HG03066 (cell line): ENCODE measurements at regions not wholly inside any gene's neighbourhood (a gene's known extent, or its start where the extent isn't known, plus 50 kb on each side); places are given as distances from the start of the nearest gene placed in this dataset.
"Not testable (repeated sequence)": the region's sequence is repeated elsewhere in the genome, so short reads cannot be mapped to it uniquely, and the experiment has no call there.

ENCODE experiments used
- ATAC-seq: cut with Tn5 transposase; IDR thresholded peaks from one replicate; pipeline ENCODE4 v1.9.1; 2021; ENCODE audit warnings: low read depth; ENCODE audit not compliant: unreplicated experiment

DNA sequence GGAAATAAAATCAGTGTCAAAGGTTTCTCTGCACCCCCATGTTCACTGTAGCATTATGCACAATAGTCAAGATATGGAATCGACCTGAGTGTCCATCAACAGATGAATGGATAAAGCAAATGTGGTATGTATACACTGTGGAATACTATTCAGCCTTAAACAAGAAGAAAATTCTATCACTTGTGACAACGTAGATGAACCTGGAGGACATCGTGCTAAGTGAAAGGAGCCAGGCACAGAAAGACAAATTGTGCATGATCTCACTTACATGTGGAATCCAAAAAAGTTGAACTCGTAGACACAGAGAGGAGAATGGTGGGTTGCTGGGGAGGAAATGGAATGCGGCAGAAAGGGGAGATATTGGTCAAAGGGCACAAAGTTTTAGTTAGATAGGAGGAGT is 136.3 kb upstream of the ESR1 start:
- ATAC-seq: no peak

DNA sequence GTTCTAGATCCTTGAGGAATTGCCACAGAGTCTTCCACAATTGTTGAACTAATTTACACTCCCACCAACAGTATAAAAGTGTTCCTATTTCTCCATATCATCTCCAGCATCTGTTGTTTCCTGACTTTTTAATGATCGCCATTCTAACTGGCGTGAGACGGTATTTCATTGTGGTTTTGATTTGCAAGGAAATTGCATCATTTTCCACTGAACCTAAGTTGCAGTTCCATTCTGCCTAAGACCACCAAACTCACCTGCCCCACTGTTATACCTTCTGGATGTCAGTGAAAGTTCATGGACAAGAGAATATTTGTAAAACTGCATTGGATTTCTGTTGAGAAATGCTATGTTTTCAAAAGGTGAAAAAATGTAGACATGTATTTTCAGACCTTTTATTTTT is 132.9 kb upstream of the ESR1 start:
- ATAC-seq: no peak

DNA sequence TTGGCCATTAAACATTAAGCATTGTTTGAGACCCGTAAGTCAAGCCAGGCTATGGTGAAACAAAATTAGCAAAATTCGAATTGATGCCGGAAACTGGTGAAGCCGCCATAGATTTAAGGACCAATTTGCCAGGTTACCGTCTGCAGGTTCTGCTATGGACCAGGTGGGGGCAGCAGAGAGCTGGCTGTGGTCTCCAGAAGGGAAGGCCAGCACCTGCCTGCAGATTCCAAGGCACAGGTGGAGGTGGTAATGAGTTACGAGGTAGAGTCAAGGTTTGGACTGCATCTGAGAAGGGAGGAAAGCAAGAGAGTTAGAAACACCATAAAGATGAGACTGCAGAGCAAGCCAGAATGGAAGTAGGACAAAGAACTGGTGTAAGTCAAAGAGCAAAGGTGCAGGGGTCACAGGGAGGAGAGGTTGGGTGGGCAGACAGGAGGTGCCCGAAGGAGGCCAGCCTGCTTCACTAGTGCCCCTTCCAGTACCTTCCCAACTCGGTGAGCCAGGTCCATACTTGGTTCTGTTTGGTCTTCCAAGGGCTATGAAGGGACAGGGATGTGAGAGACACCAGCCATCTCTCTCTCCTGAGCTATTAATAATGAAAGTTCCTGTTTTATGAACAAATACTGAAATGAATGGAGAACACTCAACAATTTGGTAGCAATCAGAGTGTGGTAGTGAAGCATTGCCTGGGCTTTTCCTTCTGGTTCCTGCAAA is 131.6 kb upstream of the ESR1 start:
- peak; percentile 93 for ATAC-seq

DNA sequence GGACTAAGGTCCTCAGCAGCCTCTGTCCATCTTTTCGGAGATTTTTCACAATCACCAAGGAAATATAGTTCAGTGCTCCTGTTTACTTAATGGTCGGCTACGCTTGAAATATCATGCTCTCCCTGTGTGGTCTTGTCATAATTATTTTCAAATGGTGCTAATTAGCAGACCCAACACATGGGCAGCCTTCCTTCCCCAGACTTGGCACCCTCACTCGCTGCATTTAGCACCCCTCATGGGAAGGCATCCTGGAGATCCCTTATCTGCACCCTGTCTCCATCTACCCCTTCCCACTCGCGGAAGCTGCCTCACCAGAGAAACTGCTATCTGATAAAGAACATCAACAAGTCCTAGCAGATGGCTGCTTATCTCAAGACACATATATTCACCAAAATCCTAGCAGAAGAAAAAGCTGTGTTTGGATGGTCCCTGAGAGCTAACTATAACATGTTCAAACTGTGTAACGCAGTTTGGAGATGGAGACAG is 131.0 kb upstream of the ESR1 start:
- no peak for ATAC-seq

DNA sequence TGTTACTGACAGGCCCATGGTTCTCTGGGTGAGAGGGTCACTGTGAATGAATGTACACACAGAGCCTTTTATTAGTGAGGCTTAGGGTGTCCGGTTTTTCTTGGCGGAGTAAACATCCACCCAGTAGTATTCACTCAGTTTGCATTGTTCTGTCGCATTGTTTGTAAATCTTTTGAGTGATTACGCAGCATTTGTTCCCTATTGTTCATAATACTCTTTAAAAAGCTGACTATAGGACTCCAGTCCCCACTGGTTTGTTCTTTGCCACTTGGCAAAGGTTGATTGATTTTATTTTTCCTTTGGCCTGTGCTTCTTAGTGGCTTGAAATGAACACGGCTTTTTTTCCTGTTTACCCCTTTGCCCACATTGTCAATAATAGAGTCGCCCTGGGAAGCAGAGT is 130.1 kb upstream of the ESR1 start:
- ATAC-seq: no peak

DNA sequence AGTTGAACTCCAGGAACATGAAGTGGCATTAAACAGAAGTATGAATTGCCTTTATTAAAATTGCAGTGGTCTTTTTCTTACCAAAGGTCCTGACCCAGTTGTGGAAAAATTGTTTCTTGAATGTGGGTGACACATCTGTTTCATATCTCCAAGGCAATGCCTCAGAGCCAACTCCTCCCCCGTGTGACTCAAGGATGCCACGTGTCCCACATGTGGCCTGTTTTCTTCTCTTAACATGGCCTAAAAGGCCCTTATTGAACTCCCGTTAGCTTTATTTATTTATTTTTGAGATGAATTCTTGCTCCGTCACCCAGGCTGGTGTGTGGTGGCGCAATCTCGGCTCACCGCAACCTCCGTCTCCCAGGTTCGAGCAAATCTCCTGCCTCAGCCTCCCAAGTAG is 128.4 kb upstream of the ESR1 start:
- ATAC-seq: no peak

DNA sequence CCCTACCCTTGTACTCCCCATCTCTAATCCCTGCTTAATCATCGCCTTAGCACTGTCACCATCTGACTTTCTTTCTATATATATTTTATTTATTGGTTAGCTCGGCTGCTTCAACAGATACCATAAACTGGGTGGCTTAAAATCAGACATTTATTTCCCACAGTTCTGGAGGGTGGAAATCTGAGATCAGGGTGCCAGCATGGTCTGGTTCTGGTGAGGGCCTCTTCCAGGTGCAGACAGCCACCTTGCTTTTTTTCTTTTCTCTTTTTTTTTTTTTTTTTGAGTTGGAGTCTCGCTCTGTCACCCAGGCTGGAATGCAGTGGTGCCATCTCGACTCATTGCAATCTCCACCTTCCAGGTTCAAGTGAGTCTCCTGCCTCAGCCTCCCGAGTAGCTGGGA is 127.5 kb upstream of the ESR1 start:
- no peak for ATAC-seq

DNA sequence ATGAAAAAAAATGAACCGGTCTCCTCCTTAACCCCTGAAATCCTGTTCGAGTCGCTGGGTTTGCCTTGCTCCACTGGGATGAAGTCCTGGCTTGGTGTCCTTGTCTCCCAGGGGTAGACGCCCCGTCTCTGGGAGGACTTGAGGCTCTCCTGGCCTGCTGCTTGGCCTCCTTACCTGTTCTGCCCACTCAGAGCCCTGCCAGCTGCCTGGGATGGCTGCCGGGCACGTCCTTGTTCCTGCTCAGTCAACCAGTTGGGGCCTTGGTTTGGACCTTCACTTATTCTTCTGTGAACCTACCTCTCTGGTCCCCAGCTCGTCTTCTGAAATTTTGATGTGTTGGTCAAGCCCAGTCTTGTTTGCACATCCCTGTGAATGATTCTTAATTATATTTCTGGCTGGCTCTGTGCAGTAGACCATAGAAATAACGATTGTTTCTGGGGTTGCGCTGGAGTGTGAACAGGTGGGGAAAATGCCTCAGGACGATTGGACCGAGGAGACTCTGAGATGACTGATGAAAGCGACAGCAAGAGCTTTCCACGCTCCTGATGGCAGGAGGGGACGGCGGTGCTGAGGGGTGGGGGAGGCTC is 126.5 kb upstream of the ESR1 start:
- no peak for ATAC-seq

DNA sequence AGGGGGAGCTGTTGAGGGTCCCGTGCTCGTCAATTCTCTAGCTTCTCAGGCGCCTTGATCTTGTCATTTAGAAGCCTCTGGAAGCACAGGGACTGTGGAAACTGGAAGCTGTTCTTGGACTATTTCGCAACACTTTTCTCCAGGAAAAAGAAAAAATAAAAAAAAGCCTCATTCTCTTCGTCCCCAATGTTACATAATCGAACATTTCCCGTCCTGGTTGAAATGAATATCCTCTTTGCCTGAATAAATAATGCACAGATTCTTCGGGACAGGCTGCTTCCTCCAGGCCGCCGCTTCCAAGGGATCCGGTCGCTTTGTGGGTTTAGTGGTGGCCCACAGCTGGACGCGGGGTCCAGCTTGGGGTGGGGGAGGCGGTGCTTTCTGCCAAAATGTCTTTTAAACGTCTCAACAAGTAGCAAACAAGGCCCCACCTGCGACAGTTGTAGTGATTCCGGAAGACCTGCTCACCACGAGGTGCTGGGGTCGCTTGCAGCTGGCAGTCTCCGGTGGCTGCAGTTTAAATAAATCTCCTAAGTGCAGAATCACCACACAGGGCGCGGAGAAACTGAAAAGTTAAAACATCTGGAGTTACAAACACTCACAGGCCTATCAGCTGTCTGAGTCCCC is 125.9 kb upstream of the ESR1 start:
- ATAC-seq: no peak

DNA sequence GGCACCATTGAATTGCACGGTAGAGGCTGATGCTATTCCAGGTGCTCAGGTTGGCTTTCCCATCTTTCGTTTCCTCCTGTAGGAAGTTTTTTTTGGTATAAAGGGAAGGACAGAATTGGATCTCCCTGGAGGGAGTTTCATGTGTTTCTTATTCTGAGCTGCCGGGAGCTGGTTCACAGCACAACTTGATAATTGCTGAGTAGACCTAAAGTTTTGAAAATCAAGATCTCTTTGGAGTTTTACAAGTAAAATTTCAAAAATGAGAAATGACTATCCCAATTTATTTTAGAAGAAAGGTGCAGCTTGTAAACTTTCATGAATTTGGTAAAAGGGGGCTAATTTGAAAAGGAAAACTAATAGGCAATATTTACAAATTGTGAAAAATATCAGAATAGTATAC is 125.2 kb upstream of the ESR1 start:
- no peak for ATAC-seq

DNA sequence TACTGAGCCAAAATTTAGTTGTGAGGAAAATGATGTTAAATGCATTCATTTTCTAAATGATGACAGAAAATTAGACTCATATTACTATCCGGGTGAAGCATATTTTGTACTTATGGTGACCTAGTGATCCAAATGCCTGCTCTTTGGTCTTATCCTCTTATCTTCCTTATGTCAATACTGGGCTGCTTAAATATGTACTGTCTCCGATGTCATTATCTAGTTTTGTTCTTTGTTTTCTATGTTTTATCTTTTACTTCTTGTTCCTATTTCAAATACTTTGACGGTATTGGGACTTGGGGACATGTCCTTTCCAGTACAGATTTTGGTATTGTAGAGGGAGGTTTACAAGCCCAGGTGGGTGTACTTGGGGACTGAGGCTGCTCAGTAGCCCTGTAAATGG is 124.6 kb upstream of the ESR1 start:
- ATAC-seq: no peak

DNA sequence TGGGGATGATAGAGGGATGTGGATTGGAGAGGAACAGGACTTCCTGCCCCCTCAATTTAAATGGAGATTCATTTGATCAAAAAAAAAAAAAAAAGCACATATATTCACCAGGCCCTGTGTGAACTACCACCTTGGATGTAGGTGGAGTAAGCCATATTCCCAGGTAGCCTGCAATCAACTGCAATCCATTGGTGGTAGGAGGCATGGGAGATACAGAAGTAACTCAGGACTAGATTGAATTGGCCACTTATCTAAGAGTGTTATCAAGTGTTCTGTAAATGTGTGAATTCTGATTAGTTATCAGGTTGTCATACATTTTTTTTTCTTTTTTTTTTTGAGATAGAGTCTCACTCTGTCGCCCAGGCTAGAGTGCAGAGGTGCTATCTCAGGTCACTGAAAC is 124.1 kb upstream of the ESR1 start:
- ATAC-seq: no peak

DNA sequence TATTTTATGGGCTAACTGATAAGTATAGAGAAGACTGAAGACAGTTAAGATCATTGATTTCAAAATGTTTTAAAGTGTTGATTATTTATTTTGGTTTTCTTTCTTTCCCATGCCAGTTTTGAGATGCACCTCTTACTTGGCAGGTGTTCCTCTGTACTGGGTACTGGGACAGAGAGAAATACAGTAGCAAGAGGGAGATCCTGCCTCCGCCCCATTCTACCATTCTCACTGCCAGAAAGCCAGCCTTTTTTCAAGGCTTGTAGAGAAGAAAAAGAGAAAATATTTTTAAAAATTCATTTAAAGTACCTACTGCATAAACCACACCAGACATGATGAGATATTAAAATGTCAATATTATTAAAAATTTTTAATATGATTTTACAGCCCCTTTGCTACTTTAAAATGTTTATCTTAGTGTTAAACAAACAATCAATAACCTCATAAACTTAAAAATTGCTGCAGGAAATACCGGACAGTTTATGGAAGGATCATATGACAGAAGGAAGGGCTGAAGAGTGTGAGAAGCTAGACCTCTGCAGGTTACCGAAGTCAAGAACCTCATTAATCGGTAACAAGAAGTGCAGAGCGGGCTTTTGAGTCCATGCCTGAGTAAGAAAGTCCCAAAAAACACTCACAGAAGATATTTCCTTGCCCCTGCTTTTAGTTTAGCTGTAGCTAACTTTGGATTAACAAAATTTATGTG is 117.8 kb upstream of the ESR1 start:
- no peak for ATAC-seq

DNA sequence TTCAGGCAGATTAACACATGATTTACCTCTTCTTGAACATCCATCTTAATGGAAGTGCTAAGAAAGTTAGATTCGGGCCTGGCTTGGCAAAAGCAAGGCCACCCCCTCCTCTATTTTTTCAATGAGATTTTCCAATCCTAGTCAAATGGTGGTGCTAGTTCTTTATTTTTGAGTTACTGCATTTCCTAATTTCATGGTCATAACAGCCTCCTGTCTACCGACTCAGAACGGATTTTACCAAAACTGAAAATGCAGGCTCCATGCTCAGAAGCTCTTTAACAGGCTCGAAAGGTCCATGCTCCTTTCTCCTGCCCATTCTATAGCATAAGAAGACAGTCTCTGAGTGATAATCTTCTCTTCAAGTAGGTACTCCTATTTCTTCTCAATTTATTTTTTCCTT is 117.2 kb upstream of the ESR1 start:
- ATAC-seq: no peak

DNA sequence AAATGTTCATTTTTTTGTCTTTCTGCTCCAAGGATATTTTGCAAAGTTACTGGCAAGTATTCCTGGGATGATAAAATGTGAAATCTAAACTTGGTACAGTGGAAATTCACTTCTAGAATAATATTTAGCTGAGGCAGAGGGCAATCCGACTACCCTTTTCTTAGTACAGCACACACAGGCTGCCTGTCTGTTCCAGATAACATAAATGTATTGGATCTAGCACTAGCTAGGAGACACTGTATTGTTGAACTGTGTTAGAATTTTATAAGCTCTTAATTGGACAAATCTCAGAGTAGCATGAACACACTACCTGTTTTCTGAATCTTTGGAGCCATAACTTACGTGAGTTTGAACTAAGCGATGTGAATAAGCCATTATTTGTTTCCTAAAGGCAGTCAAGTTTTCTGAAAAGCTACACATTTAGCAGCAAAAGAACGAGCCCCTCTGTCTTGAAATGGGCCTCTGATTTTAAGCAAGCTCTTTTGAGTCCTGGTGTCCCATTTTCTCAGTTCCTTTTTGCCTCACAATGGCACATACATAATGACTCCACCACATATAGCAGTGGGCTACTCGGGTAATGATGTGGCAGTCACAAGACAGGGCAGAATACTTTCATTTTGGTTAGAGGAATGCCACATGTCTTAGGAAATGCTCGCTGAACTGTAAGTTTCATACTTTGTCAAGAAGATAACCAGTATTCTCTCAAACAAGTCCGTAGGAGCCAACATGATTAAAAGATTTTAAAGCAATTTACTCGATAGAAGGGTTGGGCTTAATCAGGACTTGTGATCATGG is 116.5 kb upstream of the ESR1 start:
- peak; percentile 92 for ATAC-seq

DNA sequence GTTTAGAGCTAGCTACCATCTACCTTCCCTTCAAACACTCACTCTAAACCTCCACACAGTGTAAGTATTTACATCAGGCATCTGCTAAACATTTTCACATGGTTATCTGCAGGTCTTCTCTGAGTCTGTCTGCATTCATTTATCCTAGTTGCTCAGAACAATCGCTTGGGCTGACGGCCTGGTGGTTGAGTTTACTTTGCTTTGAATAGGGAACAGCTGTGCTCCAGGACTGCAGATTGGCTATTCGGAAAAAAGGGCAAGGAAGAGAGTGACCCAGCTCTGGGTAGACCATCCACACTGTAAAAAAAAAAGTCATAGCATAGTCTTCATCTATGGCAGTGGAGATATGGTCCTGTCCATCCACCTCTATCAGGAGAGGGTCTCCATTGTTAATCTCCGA is 115.3 kb upstream of the ESR1 start:
- ATAC-seq: no peak

DNA sequence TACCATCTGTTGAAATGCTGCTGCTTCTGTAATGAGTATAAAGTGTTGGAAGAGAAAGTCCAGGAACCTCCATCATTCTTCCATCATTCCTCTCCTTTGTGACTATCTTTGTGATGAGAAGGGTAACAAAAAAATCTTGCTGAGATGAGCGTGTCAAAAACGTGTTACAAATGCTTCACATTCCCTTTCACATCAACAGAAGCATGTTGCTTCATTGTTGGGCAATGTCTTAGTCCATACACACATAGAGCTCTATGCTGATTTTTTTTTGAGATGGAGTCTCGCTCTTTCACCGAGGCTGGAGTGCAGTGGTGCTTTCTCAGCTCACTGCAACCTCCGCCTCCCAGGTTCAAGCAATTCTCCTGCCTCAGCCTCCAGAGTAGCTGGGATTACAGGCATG is 114.1 kb upstream of the ESR1 start:
- no peak for ATAC-seq

DNA sequence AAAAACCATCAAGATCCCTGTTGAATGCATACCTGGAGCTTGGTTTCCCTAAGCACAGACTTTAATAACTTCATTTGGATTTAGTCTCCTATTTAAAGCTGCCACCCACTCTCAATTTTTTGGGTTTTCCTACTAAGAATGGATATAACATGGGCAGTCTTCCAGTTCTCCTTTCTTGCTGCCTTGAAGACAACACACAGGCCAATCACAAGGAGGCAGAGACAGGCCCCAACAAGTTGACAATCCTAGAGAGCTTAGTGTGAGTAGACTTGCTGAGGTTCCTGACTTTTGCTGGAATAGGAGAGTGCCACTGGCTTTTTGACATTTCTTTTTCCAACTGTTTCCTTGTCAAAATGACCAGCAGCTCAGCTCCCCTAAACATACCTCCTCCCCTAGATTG is 112.3 kb upstream of the ESR1 start:
- no peak for ATAC-seq

DNA sequence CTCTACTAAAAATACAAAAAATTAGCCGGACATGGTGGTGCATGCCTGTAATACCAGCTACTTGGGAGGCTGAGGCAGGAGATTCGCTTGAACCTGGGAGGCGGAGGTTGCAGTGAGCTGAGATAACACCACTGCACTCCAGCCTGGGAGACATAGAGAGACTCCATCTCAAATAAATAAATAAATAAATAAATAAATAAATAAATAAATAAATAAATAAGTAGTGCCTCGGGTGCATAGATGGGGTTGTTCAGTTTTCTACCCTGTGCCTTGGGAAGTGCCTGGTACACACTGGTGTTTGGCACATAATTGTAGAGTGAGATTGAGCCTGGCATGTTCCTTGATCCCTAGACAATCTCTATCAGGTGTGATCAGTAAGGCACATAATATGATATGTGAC is 111.2 kb upstream of the ESR1 start:
- ATAC-seq: not testable (repeated sequence)

DNA sequence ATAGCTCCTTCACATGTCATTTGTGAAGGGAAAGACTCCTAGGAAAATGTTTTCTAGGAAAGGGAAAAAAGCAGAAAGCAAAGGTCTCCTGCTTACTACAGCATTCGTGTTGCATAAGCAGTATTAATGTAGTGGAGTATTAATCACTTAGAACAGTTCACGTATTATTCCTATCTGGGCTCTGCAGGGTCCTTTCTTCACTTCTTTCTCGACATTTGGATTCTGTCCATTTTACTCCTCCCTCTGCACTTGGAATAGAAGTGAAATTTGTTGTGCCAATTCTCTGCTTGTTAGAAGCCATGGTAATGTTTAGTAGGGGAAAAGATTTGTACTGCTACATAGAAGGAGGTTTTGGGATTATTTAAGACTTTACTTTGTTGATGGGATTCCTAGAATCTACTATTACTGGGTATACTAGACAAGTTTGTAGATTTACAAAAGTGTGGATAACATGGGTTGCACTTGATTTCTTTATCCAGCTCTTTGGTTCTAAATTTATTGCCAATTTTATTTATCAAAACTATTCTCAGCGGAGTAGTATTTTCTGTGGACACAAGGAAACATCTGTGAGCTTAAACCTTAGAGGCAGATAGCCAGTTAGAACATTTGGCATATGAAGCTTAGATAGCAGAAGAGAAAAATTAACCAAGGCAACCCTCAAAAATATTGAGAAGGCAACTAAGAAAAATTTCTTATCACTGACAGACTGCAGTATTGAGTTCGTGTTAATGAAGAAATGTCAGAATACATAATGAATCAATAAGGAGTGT is 108.4 kb upstream of the ESR1 start:
- no peak for ATAC-seq
